Stimulated activated CD8-positive, alpha-beta memory T cell treated with anti-CD3 and anti-CD28 coated beads, Interleukin-7, amount 100 ng/mL, for 4 hours (primary cell): ENCODE measurements at regions not wholly inside any gene's neighbourhood (a gene's known extent, or its start where the extent isn't known, plus 50 kb on each side); places are given as distances from the start of the nearest gene placed in this dataset.

ENCODE experiments used
- DNase-seq, 2 donors: peaks; one replicate each; pipeline ENCODE4 v3.0.0-alpha.2; 2020; ENCODE audit warnings: low read depth in 2 of 2

DNA sequence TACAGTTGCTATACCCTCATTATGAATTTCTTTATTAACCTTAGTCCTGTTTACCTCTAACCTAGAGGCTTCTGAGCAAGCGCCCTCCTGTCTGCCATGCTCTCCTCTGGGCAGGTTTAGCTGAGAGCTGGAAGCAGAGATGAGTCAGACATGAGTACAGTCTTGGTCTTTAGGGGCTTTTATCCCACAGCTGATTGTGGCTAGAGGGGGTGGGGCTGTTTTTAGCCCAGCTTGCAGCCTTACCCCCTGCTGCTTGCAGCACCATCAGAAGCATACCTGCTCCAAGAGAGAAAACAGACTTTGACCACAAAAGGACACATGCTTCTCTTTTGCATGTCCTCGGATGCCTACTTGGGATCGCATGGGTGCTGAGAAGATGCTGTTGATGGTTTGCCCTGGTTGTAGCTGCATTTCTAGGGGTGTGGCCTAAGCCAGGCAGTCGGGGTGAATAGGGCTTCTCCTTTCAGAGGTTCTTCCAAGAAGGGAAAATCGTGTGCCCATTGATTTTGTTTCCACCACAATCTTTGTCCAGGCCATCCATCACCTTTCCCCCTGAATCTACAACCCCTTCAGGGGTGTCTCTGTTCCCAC lies 115.0 kb upstream of the LGALSL start:
- peak in 1 of 2 donors; percentile 46 for DNase-seq

- no peak for DNase-seq
Observed at GRCh38 chr2:64341461-64341860, 112.5 kb upstream of the LGALSL start.

GRCh38 chr2:64342195-64343099 lies 111.5 kb upstream of the LGALSL start:
- no peak for DNase-seq

GRCh38 chr2:64344999-64345576 lies 108.9 kb upstream of the LGALSL start:
- DNase-seq, result no peak

- DNase-seq, result no peak
Observed at GRCh38 chr2:64345998-64346397, 108.0 kb upstream of the LGALSL start.

DNA sequence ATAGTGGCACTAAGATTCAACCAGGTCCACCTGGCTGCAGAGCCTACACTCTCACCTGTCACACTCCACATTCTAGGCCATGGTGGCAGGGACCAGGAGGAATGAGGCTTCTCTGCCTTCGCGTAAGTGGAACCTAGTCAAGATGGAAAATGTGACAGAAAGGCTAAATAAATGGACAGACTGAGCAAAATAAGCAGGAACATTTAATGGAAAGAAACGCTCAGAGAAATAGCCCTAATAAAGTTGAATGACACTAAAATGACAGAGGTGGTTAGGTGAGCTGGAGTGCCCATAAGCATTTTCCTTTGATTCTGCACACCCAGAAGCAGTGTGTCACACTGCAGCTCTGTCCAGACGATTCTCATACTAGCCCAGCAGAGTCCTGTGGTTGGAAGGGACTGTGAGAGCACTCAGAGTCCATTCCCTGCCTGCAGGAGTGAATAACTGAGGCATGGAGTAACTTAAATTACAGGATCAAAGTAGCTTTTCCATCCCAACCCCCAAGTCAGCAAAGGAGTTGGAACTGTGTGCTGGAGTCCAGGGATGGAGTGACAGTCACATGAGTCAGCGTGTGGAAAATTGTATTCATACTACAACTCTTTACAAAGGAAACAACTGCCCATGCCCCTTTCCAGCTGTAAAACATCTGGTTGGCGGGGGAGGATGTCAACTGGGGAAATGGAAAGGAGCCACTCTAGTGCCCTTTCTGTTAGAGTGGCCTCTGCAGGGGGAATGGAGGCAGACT lies 105.4 kb upstream of the LGALSL start:
- DNase-seq, result no peak

- no peak for DNase-seq
Observed at GRCh38 chr2:64349131-64349530, 104.8 kb upstream of the LGALSL start.

- no peak for DNase-seq
Observed at GRCh38 chr2:64350996-64351395, 103.0 kb upstream of the LGALSL start.

GRCh38 chr2:64352292-64352691 lies 101.7 kb upstream of the LGALSL start:
- no peak for DNase-seq

DNA sequence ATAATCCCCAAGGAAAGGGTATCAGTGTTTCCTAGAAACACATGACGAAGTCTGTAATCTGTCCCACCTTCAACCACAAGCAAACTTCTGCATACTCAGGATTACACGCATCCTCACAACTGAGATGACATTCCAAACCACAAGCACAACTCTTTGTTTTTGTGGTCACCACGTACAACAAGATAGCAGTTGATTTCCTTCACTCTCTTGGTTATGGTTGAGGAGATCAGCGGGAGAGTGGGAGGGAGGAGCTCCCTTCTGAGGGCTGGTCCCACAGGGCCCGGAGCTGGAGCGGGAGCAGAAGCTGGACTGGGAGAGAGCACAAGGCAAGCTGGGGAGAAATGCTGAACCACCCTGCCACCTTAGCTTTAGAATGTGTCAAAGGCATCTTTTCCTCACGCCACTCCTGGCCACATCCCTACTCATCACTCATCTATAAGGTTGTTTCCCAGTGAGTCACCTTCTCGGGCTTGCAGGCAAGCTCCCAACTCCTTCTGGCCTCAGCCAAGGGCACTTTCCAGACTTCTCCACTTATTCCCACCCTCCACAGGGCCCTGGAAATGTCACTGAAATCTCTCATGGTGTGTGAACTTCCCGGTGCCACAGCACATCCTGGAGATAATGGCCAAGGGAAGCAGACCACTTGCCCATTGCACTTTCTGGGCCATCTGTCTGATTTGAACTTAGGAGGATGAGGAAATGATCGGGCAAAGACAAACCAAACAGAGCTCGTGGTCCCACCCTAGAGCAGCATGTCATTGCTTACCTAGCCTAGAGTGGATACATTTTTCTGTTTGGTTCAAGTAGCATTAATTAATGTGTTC lies 98.9 kb upstream of the LGALSL start:
- DNase-seq, result no peak

DNA sequence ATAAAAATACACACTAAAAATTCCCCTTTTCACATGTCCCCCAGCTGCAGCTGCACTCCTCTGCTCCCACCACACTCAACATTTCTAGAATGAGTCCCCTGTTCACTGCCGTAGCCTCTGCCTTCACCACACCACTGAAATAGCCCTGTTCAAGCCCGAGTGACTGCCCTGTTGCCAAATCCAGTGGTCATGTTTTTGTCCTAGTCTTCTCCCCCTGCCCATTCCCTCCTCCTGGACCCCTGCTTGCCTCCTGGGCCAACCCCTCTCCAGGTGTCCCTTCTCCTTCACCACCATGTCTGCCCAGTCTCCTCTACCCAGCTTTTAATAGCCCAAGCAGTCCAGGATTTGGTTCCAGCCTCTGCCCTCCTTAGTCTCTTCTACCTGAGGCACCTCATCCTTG lies 97.1 kb upstream of the LGALSL start:
- DNase-seq, result no peak

GRCh38 chr2:64359171-64359891 lies 94.6 kb upstream of the LGALSL start:
- DNase-seq, result no peak

DNA sequence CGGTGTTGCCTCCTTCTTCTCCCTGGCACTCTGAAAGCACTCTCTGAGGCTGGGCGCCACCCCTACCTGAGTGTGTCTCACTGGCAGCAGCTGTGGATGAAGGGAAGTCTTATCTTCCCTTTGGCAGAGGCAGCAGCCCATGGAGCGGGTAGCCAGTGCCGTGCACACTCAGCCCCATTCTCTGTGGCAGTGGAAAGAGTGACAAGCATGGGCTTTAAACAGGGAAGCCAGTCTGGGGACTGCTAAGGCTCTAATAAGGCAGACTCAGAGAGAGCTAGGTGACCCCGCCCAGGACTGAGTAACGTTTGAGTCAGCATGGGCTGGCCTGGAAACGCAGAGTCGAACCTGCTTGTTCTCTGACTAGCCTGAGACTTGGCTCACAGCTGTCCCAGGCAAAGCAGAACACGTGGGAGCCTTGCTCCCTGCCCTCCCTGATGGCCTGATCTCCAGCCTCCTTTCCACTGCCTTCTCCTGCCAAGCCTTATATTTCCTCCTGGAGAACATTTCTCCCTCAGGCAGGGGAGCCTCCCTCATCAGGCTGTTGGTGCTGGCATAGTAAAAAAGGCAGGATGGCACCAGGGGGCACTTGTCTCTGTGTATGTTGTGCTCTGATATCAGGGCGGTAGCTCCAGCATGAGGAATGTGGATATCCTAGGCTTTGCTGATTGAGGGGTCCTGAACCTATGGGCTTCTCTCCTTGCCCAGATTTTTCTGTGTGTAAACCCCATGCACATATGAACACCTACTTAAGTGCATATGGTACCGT lies 93.9 kb upstream of the LGALSL start:
- peak; percentile 29 to 38 for DNase-seq

DNA sequence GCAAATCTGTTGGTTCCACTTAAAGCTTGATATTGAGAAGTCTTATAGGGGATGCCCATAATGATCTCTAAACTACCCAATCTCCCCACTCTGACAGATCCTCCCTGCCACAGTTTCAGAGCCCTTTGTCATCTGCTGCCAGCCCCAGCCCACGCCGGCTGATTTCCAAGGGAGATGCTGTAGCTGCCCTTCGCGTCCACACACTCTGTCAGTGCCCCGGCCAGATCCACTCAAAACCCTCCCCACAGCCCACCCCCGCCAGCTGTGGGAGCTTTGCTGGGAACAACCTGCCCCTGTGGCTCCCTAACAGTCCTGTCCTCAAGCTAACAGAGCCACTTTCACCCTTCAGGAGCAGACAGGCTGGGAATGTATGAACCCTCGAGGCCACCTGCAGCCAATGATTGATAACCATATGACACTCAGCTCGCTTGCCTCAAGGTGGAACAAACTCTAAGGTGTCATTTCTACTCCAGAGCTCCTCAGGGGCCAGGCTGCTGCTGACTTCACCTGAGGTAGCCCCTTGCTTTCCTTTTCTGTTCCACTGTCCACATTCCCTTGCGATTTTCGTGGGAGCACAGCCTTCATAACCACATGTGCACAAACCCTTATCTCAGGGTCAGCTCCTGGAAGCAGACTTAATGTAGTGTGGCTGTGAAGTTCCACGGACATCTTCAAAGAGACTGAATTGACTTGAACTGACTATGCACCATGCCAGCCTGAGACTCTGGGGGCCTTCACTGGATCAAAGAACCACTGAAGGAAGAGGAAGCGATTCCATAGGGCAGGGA lies 92.6 kb upstream of the LGALSL start:
- no peak for DNase-seq

- no peak for DNase-seq
Observed at GRCh38 chr2:64362562-64363026, 91.4 kb upstream of the LGALSL start.

GRCh38 chr2:64363140-64363539 lies 90.8 kb upstream of the LGALSL start:
- DNase-seq, result no peak

GRCh38 chr2:64363848-64364247 lies 90.1 kb upstream of the LGALSL start:
- DNase-seq, result no peak

DNA sequence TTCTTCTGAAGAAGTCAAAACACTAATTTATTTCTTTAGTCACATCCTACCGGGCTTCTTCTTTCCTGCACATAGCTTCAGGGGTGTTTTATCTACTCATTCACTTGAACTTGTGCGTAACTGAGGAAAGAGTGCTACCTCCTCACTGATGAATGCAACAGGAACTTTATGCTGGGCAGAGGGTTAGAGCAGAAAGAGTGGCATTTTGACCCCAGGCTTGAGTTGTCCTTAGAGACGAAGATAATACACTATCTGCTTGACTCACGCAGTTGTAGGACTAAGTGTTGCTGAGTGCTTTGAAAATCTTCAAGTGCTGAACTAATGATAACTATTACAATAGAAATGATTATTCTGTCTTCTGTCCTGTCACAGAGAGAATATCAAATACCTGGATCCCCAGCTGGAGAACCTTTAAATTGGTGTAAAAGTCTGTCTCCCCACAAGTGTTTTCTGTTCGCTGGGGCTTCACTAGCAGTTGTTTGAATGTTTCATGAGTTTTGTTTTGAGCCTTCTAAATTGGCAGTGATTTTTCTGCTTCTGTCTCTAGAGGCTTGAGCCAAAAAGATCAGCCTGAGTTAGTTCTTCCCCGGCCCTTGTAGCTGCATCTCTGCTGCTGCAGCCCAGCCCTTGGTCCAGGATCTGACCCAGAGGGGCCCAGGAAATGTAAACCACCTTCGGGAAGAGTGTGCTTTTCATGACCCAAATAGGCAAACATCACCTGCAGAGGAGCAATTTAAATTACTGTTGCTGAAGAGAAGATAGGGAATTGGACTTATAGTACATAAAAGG lies 86.3 kb upstream of the LGALSL start:
- DNase-seq, result no peak
